EH (cell line): ENCODE measurements at regions not wholly inside any gene's neighbourhood (a gene's known extent, or its start where the extent isn't known, plus 50 kb on each side); places are given as distances from the start of the nearest gene placed in this dataset.
"Not testable (repeated sequence)": the region's sequence is repeated elsewhere in the genome, so short reads cannot be mapped to it uniquely, and the experiment has no call there.

ENCODE experiments used
- DNase-seq: peaks from one replicate; pipeline ENCODE4 v3.0.0-alpha.2; 2015; ENCODE audit warnings: low read depth

DNA sequence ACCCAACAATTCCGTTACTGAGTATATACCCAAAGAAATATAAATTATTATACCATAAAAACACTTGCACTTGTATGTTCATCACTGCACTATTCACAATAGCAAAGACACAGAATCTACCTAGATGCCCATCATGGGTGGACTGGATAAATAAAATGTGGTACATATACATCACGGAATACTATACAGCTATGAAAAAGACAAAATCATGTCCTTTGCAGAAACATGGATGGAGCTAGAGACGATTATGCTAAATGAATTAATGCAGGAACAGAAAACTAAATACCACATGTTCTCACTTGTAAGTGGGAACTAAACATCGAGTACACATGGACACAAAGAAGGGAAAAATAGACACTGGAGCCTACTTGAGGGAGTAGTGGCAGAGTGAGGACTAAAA is 185.3 kb downstream of the PYDC2 start:
- no peak for DNase-seq

GRCh38 chr3:191648787-191649186 is 187.8 kb downstream of the PYDC2 start:
- DNase-seq = no peak

GRCh38 chr3:191649626-191650025 is 188.7 kb downstream of the PYDC2 start:
- no peak for DNase-seq

DNA sequence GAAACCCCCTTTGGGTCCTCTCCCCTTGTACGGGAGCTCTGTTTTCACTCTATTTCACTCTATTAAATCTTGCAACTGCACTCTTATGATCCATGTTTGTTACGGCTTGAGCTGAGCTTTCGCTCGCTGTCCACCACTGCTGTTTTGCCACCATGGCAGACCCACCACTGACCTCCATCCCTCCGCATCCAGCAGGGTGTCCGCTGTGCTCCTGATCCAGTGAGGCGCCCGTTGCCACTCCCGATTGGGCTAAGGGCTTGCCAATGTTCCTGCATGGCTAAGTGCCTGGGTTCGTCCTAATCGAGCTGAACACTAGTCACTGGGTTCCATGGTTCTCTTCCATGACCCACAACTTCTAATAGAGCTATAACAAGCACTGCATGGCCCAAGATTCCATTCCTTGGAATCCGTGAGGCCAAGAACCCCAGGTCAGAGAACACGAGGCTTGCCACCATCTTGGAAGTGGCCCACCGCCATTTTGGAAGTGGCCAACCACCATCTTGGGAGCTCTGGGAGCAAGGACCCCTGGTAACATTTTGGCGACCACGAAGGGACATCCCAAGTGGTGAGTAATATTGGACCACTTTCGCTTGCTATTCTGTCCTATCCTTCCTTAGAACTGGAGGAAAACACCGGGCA is 197.9 kb downstream of the PYDC2 start:
- not testable (repeated sequence) for DNase-seq

DNA sequence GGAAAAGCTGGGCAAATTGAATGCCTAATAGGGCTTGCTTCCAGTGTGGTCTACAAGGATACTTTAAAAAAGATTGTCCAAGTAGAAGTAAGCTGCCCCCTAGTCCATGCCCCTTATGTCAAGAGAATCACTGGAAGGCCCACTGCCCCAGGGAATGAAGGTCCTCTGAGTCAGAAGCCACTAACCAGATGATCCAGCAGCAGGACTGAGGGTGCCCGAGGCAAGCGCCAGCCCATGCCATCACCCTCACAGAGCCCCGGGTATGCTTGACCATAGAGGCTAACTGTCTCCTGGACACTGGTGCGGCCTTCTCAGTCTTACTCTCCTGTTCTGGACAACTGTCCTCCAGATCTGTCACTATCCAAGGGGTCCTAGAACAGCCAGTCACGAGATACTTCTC is 201.2 kb downstream of the PYDC2 start:
- not testable (repeated sequence) for DNase-seq

DNA sequence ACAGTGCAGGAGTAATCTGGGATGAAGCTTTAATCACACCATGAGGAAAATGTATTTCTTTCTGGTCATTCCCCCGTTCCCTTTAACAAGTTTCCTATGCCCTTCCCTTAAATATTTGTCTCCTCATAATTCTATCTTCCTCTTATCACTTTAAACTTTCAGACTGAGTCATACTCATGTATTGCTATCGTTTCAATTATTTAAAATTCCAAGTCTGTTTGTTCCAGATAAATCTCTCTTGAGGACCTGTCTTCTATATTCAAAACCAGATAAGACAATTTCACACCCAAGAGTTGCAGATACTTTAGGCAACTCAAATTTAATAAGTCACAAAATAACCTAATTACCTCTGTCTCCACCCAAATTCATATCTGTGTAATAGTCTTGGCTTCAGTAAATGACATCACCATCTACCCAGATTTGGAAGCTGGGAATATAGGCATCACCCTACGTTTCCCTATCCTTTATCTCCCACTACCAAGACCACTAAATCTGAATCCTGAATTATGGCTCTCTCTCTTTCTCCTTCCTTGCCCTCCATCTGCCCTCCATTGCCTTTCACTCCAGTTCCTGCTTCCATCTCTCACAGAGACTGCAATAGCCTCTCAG is 220.1 kb downstream of the PYDC2 start:
- DNase-seq = no peak

- DNase-seq = no peak
Measured at GRCh38 chr3:191682961-191683360, 222.0 kb downstream of the PYDC2 start.

DNA sequence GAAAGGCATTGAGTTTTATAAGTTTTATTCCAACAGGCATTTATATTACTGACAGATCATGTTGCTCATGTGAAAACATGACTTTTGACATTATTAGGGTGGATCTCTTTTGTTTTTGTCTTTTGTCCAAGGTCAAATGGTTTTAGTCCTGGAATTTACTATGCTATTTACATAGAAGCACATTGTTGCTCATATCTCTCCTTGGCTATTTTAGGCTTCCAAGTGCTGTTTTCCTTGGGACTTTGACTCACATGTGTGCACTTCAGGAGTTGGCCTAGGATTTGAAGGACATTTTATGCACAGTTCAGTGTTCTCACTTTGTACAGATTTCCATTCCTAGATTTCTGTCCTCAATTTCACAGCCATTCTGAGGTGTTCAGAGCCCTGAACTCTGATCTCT is 225.7 kb downstream of the PYDC2 start:
- DNase-seq = no peak

DNA sequence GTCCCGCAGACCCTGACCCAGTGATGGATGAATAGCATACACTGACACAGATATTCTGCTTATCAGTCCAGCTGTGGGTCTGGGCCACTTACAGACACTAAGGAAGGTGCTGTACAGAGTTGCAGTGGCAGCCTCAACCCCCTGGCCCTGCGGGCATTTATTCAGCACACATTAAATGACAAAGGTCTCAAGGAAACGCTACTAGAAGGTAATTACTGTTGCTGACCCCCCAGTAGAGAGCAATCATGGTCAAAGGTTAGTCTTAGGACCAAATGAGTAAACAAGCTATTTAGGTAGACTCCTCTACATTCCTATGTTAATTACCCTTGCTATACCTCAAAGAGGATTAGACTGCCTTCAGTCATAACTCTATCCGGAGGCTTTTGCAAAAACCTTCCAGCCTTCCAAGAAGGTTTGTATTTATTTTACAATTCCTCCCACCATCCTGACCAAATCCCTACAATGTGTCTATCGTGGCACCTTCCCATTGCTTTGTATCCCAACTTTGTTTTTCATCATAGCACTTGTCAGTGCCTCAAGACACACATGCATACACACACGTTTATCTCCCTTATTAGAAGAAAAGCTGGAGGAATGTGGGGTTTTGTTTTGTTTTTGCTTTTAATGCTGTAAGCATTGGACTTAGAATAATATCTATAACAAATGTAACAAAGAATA is 227.9 kb downstream of the PYDC2 start:
- DNase-seq = no peak

DNA sequence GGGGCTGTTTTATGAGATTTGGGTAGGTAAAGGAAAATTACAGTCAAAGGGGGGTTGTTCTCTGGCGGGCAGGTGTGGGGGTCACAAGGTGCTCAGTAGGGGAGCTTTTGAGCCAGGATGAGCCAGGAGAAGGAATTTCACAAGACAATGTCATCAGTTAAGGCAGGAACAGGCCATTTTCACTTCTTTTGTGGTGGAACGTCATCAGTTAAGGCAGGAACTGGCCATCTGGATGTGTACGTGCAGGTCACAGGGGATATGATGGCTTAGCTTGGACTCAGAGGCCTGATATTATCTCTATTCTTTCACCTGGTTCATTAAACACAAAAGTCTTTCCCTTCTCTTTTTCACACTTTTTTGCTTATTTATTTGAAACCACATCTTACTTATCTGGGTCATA is 230.2 kb downstream of the PYDC2 start:
- not testable (repeated sequence) for DNase-seq

GRCh38 chr3:191695131-191695814 is 234.3 kb downstream of the PYDC2 start:
- DNase-seq = no peak

- DNase-seq = no peak
Measured at GRCh38 chr3:191695815-191696153, 234.8 kb downstream of the PYDC2 start.

DNA sequence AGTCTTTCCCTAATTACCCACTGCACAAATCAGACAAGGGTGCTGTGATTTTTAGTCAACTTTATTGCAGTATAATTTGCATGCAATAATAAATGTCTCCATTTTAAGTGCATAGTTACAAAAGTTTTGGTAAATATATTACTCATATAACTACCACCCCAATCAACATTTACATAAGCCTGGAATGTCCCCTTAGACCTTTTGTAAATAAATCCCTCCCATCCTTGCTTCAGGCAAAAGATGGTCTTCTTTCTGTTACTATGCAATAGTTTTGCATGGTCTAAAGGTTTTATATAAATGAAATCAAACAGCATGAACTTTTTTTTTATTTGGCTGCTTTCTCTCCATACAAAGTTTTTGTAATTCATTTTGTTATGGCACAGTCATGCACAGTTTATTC is 235.4 kb downstream of the PYDC2 start:
- no peak for DNase-seq

- no peak for DNase-seq
Measured at GRCh38 chr3:191699546-191699945, 238.6 kb downstream of the PYDC2 start.

DNA sequence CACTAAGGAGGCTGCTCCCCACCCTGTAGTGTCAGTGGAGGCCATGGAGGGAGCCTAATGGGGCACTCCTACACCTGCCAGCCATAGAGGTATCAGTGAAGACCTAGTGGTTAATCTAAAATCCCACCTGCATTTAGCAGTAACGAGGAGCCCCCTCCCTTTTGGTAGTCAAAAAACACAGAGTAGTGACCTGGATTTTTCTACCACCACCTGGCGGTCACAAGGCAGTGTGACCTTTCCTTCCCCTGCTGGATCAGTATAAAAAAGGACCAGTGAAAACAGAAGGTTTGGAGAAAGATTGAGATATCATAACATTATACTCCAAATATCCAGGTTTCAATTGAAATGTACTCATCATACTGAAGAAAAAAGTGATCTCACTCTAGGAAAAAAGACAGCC is 241.2 kb downstream of the PYDC2 start:
- no peak for DNase-seq

- DNase-seq = no peak
Measured at GRCh38 chr3:191707817-191708216, 246.9 kb downstream of the PYDC2 start.

DNA sequence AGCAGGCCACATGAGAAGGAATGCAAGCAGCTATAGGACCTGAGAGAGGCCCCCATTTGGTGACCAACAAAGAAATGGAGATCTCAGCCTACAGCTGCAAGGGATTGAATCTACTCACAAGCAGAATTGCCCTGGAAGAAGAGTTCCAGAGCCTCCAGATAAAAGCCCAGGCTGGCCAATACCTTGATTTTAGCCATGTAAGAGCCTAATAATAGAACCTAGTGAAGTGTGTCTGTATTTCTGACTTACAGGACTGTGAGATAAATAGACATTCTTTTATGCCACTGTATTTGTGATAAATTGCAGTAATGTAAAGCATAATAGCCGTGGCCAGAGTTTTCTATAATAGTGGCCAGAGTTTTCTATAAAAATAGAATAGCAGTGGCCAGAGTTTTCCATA is 254.6 kb downstream of the PYDC2 start:
- no peak for DNase-seq

DNA sequence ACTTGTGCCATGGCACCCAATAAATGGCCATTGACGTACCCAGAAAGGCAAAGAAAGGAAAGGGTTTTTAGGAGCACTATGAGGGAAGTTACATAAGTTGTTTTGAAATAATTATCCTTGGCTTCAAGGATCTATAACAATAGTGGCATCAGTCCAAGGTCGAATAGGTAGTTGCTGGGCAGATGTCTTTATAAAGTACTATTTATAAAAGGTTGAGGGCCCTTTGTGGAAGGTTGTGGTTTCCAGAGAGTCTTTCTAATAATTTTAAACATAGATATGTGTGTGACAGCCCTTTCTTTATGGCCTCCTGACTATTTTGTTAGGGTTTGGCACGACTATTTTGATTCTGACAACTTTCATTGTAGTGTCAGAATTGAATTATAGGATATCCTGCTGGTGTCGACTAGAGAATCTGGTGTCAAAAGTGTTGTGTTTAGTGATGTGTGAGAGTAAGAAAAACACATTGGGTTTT is 260.5 kb downstream of the PYDC2 start:
- no peak for DNase-seq

- DNase-seq = no peak
Measured at GRCh38 chr3:191721990-191722389, 261.0 kb downstream of the PYDC2 start.

DNA sequence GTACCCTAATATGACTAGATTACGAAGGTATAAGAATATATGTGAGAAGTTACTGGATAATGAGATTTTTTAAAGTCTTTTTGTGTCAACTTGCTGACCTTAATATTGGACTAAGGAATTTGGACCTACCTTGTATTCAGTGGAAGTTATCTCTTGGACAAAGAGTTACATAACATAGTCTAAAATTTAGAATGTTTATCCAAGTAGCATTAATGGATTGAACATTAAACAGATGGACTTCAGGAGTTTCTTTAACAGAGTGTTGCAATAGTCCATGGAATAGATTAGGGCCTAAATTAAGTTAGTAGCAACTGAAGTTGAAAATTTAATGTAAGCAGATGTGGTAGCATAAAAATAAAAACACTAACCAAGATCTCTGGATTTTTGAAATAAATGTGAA is 266.4 kb downstream of the PYDC2 start:
- DNase-seq = no peak

DNA sequence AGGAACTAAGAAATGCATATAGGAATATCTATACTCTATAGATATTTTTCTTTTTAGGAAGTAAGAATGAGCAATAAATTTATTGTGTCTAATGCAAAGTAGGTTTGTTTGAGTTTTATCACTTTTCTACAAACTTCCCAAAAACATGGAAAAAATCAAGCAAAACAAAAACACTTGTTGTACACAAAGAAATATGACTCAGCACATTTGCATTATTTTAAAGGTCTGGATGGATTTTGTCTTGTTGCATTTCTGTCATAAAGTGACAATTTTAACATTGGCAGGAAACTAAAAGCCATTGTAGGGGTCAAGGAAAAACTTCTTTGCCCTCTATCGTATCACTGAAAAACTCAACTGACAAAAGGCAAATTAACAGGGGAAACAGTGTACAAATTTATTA is 267.2 kb downstream of the PYDC2 start:
- no peak for DNase-seq

DNA sequence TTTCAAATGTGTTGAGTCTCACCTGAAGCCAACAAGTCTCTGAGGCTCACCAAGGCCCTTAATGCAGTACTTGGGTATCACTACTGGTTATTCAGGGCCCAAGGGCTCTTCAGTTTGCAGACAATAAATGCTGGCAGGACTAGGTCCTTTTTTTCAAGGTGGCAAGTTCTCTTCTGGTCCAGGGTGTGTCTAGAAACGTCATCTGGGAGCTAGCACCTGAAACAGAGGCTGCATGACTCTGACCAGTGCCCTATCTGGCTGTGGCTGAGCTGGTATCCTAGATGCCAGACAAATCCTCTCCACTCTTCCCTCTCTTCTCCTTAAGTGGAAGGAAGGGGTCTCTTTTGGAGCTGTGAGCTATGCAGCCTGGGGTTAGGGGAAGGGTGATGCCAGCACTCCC is 276.8 kb downstream of the PYDC2 start:
- DNase-seq = no peak

DNA sequence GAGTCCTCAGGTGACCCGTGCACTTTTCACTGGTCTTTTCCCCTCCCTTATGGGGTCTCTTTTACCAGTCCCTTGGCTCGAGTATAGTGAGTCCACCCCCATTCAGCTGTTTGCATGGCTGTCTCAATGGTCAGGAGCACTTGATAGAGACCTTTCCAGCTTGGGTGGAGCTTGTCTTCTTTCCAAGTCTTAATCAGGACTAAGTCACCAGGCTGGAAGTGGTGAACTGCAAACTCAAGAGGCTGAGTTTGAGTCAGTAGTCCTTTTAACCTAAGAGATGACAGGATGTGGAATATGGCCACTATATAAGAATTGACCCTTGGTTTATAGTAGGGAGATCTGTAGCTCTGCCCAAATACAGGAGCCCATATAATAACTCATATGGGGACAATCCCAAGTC is 279.7 kb downstream of the PYDC2 start:
- DNase-seq = no peak
